Prostate gland (tissue), 2 donors: ENCODE measurements at regions not wholly inside any gene's neighbourhood (a gene's known extent, or its start where the extent isn't known, plus 50 kb on each side); places are given as distances from the start of the nearest gene placed in this dataset.

Source experiments
- POLR2A ChIP-seq: fragments of 450-650 bp; IDR thresholded peaks from one replicate; pipeline ENCODE4 v1.6.1; 2016; ENCODE audit warnings: antibody characterized with exemption, mild to moderate bottlenecking
- TF ChIP-seq, protein P1 (sequence below), 4 experiments: fragments of 200-600 bp in 2 of 4; fragments of 450-650 bp in 2 of 4; sonication (generic) in 2 of 4; IDR thresholded peaks; 1 replicate in 3 of 4; 2 replicates in 1 of 4; pipeline ENCODE4 v1.5.1; 2016 to 2019; ENCODE audit warnings: antibody characterized with exemption in 4 of 4, mild to moderate bottlenecking in 2 of 4, moderate library complexity in 2 of 4

DNA sequence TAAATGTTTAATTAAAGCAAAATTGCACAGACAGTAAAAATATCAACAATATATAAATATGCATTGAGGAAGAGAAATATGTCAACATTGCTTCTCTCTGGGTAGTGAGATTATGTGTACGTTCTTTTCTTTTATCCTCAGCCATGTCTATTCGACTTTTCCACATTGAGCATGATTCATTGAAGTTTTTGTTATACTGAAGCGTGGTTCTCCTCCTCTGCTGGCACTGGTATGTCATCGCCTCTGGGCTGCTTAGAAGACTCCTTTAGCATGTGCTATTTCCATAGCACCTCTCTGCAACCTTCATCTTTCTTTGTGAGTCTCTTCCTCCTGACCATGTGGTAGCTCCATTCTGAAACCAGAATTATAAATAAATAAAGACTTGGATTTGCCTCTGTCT lies 65.8 kb upstream of the AKAP13 start:
- TF ChIP-seq POLR2A, result no peak
- TF ChIP-seq, protein P1, sequence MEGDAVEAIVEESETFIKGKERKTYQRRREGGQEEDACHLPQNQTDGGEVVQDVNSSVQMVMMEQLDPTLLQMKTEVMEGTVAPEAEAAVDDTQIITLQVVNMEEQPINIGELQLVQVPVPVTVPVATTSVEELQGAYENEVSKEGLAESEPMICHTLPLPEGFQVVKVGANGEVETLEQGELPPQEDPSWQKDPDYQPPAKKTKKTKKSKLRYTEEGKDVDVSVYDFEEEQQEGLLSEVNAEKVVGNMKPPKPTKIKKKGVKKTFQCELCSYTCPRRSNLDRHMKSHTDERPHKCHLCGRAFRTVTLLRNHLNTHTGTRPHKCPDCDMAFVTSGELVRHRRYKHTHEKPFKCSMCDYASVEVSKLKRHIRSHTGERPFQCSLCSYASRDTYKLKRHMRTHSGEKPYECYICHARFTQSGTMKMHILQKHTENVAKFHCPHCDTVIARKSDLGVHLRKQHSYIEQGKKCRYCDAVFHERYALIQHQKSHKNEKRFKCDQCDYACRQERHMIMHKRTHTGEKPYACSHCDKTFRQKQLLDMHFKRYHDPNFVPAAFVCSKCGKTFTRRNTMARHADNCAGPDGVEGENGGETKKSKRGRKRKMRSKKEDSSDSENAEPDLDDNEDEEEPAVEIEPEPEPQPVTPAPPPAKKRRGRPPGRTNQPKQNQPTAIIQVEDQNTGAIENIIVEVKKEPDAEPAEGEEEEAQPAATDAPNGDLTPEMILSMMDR (IDR thresholded peaks at IDR 0.05), result no peak
